ENCODE measurements at regions not wholly inside any gene's neighbourhood (a gene's known extent, or its start where the extent isn't known, plus 50 kb on each side); places are given as distances from the start of the nearest gene placed in this dataset.

DNA sequence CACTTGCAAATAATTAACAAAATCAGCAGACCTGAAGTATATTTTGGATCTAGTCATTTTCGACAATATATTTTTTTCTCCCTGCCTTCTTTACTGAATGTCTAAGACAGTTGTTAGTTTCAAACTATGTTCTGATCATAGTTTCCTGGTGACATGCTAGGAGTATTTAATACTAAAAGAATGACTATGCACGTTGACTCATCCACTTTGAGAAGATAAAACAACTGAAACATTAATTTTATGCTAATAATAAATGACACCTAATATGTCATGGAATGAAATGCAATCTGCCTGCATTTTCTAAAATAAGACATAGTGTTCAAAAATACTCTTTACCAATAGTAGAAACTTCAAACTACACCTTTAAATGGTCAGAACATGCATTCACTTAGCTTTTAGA, 2123.7 kb upstream of the C9orf72 start:
- ATAC-seq (no peak), DNase-seq (no peak)
- H3K9me3 ChIP-seq, result peaks cover 0 to 8% of the 10 kb centered on the region in 2 donors
- TF ChIP-seq CTCF (IDR thresholded peaks at IDR 0.05), result no peak
- H3K27me3 ChIP-seq, result no peaks in the 10 kb centered on the region
- H3K4me1 ChIP-seq, result no peaks in the 10 kb centered on the region
- no peak overlapping the region for H3K4me3 ChIP-seq
- H3K36me3 ChIP-seq, result no peaks in the 10 kb centered on the region
- no peak overlapping the region for H3K27ac ChIP-seq
- intact Hi-C loops (cut with DNase I), result no loop called here

DNA sequence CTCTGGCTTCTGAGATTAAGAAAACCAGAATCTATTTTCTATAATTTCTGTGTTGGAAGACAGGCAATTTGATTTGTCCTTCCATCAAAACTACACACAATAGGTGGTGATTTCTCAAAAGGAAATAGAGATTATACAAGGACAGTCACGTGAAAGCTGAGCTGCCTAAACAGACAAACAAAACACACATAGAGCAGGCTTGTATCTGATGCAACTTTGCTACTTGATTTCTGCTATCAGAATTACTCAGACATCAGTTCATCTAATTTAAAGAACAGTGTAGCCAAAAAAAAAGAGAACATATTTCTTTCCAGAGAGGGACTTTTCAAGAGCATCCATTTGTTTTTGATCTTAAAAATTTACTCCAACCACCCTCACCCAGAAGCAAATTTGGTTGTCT, 2128.3 kb upstream of the C9orf72 start:
- Histone ChIP-seq H3K4me3 (no peak overlapping the region), H3K9me3 (no peaks in the 10 kb centered on the region), H3K27ac (no peak overlapping the region), H3K36me3 (no peaks in the 10 kb centered on the region), H3K27me3 (no peaks in the 10 kb centered on the region), H3K4me1 (no peaks in the 10 kb centered on the region)
- DNase-seq, result no peak
- ATAC-seq, result no peak
- intact Hi-C loops (cut with DNase I), result loop anchor here in 1 of 2 donors (10.0 kb wide), 1 partner anchor 63 kb away; no protein-coding TSS in a partner anchor
- no peak for TF ChIP-seq CTCF (IDR thresholded peaks at IDR 0.05)

- DNase-seq (no peak), ATAC-seq (no peak)
- H3K9me3 ChIP-seq, result no peaks in the 10 kb centered on the region
- intact Hi-C loops (cut with DNase I), result loop anchor here in 1 of 2 donors (10.0 kb wide), 1 partner anchor 63 kb away; no protein-coding TSS in a partner anchor
- H3K27ac ChIP-seq, result no peak overlapping the region
- TF ChIP-seq CTCF (IDR thresholded peaks at IDR 0.05), result no peak
- no peaks in the 10 kb centered on the region for H3K36me3 ChIP-seq
- no peak overlapping the region for H3K4me3 ChIP-seq
- no peaks in the 10 kb centered on the region for H3K4me1 ChIP-seq
- H3K27me3 ChIP-seq, result no peaks in the 10 kb centered on the region
Observed at GRCh38 chr9:29701971-29702370, 2128.7 kb upstream of the C9orf72 start.

DNA sequence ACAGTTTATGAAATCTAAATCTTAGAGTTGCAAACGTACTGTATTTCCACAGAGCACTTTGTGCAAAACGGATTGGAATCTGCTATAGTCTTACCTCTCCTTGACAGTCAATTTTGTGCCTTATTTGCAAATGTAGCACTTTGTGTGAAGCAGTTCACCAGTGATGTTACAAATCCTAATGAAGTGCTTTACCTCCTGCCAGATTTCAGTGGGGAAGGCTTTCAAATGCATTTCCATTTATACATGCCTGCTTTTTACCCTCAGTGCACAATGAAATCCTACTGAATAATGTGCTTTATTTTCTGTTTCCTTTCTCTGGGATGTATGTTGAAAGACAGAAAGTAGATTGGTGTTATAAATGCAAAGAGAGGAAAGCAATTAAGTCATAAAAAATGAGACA, 2141.6 kb upstream of the C9orf72 start:
- no peak for TF ChIP-seq CTCF (IDR thresholded peaks at IDR 0.05)
- Histone ChIP-seq H3K27me3 (no peaks in the 10 kb centered on the region), H3K4me1 (no peaks in the 10 kb centered on the region), H3K4me3 (no peak overlapping the region), H3K9me3 (no peaks in the 10 kb centered on the region), H3K36me3 (no peaks in the 10 kb centered on the region), H3K27ac (no peak overlapping the region)
- no peak for DNase-seq
- ATAC-seq, result no peak
- intact Hi-C loops (cut with DNase I), result no loop called here

DNA sequence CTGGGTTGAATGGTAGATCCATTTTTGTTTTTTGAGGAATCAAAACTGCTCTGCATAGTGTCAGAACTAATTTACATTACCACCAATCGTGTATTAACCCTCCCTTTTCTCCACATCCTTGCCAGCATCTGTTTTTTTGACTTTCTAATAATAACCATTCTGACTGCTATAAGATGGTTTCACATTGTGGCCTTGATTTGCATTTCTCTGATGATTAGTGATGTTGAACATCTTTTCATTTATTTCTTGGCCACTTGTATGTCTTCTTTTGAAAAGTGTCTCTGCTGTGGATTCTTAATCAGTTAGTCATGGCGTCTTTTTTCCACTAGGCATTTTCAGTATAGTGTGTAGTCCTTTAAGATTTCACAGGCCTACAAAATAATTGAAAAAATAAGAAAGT, 2144.3 kb upstream of the C9orf72 start:
- intact Hi-C loops (cut with DNase I), result no loop called here
- H3K9me3 ChIP-seq, result no peaks in the 10 kb centered on the region
- no peaks in the 10 kb centered on the region for H3K36me3 ChIP-seq
- H3K27me3 ChIP-seq, result no peaks in the 10 kb centered on the region
- H3K4me3 ChIP-seq, result no peak overlapping the region
- ATAC-seq (no peak), DNase-seq (no peak)
- H3K27ac ChIP-seq, result no peak overlapping the region
- TF ChIP-seq CTCF (IDR thresholded peaks at IDR 0.05), result no peak
- H3K4me1 ChIP-seq, result no peaks in the 10 kb centered on the region
